HT1080 (cell line): ENCODE measurements at regions not wholly inside any gene's neighbourhood (a gene's known extent, or its start where the extent isn't known, plus 50 kb on each side); places are given as distances from the start of the nearest gene placed in this dataset.

ENCODE experiments used
- DNase-seq: peaks from one replicate; pipeline ENCODE4 v3.0.0-alpha.2; 2015; ENCODE audit warnings: low read depth

GRCh38 chr12:93174473-93174872 lies 203.3 kb upstream of the NUDT4 start:
- DNase-seq = no peak

GRCh38 chr12:93176165-93176564 lies 201.6 kb upstream of the NUDT4 start:
- DNase-seq = peak; percentile 46

DNA sequence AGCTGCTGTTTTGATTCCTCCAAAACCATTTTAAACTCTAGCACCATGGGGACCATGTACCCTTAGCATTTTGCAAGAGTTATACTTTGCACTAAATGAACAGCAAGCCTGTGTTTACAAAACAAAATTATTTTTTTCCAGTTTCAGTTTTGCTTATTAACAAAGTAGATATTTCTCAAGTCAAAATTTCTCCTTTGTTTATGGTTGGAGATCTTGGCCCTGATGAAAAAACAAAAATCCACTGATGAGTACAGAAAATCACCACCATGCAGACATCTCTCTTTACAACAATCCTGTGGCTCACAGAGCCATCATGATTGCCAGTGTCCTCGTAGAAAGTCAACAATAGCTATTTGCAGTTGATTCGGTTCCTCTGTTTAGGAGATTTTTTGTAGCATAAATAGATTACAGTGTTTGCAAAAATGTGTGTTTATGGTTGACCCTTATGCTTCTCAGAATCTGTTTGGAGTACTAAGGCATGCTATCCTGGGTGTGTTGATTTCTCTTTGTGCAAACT lies 201.1 kb upstream of the NUDT4 start:
- no peak for DNase-seq

- no peak for DNase-seq
Observed at GRCh38 chr12:93177208-93178153, 200.2 kb upstream of the NUDT4 start.

DNA sequence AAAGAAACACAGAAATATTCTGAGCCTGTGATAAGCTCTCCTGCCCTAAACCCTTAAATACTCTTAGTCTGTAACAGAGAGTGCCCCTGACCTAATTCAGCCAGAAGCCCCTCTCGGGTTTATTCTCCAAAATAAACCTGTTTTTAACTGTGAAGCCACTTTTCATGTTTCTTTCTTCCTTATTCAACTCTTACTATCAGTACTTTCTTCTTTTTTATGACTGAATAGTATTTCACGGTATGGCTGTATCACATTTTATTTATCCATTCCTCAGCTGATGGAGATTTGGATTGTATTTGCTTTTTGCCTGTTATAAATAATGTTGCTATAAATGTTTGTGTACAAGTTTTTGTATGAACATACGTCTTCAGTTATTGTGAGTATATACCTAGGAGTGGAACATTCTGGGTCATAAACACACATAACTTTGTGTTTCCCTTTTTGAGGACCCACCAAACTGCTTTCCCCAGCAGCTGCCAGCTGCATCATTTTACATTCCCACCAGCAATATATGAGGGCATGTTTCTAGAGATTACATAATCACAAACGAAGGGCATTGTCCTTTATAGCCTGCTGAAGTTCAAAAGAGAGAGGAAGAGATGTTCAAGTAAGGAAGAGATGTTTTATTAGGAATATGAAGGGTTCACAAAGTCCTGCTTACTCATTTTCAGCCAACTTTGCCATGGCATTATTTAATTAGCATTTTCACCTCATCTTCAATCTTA lies 199.4 kb upstream of the NUDT4 start:
- DNase-seq = no peak

GRCh38 chr12:93179792-93180191 lies 197.9 kb upstream of the NUDT4 start:
- DNase-seq = no peak

DNA sequence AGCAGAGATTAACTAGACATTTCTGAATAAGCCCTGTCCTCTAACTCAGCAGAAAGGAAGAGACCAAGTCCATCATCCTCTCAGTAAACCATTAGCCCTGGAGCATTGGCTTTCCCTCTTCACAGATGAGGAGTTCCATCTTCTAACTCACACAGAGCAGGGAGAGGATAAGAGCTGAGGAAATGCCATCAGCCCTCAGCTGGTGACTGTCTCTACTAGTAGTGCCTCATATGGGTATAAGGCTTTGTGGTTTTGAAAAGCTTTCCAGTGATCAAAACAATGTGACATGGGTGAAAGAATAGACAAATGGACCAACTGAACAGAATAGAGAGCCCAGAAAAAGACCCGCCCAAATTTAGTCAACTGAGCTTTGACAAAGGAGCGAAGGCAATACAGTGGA lies 197.2 kb upstream of the NUDT4 start:
- DNase-seq = no peak

GRCh38 chr12:93181409-93181965 lies 196.2 kb upstream of the NUDT4 start:
- no peak for DNase-seq

GRCh38 chr12:93183940-93184671 lies 193.6 kb upstream of the NUDT4 start:
- no peak for DNase-seq

- no peak for DNase-seq
Observed at GRCh38 chr12:93184672-93185368, 192.9 kb upstream of the NUDT4 start.

DNA sequence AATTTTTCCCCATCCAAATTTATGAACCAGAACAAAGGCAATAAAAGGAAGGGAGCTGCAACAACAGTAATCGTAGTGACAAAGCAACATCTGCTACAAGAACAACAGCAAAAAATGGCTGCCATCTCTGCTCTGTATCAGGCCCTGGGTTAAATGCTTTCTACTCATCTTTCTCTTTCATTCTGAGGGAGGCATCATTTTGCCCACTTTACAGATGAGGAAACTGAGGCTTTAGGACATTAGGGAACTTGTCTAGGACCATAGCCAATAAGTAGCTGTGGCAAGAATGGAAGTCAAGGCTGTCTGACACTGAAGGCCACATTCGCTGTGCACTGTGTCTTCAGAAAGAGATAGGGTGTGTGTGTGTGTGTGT lies 192.4 kb upstream of the NUDT4 start:
- no peak for DNase-seq

- DNase-seq = no peak
Observed at GRCh38 chr12:93186131-93186530, 191.6 kb upstream of the NUDT4 start.

DNA sequence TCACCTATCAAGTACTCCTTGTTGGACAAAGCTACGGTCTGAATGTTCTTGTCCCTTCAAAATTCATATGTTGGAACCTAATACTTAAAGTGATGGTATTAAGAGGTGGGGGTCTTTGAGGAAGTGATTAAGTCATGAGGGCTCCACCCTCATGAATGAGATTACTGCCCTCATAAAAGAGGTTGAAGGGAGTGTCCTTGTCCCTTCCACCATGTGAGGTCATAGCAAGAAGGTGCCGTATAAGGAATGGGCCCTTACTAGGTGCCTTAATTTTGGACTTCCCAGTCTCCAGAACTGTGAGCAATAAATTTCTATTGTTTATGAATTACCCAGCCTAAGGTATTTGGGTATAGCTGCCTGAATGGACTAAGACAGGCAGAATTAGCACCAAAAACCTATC lies 191.1 kb upstream of the NUDT4 start:
- DNase-seq = no peak

GRCh38 chr12:93191423-93191822 lies 186.3 kb upstream of the NUDT4 start:
- DNase-seq = no peak

DNA sequence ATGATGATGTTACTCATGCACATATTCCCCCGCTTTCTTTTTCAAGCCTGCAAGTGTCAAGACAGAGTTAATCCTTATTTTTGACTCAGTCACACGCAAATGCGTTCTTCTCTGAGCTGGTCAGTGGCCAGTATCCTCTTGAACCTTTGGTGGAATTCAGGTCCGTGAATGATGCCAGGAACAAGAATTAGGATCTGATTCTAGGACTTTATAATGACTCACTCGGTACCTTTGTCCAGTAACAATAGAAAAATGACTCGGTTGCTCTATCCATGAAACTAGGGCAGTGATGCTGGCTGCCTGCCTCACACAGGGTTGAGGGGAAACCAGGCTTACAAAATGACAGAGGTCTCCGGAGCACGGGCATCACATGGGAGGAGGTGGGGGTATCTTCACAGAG lies 185.8 kb upstream of the NUDT4 start:
- no peak for DNase-seq

- DNase-seq = no peak
Observed at GRCh38 chr12:93192878-93193277, 184.8 kb upstream of the NUDT4 start.

DNA sequence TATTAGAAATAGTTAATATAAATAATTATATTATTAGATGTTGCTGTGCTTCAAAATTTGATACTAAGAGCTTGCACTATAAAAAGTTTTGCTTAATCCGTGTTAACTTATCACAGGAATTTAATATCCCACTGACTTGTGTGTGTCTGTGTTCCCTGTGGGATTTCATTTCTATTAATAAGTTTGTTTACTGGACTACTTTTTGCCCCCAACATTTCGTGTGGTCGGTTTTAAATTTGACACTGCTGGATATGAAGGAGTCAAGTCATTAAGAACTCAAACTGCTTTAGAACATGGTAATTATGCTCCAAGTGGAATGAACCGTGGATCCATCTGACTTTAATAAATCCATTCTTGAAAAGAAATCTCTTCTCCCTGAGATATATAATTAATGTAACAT lies 182.2 kb upstream of the NUDT4 start:
- no peak for DNase-seq

GRCh38 chr12:93197067-93197593 lies 180.6 kb upstream of the NUDT4 start:
- no peak for DNase-seq

- peak; percentile 50 for DNase-seq
Observed at GRCh38 chr12:93198086-93198485, 179.6 kb upstream of the NUDT4 start.

DNA sequence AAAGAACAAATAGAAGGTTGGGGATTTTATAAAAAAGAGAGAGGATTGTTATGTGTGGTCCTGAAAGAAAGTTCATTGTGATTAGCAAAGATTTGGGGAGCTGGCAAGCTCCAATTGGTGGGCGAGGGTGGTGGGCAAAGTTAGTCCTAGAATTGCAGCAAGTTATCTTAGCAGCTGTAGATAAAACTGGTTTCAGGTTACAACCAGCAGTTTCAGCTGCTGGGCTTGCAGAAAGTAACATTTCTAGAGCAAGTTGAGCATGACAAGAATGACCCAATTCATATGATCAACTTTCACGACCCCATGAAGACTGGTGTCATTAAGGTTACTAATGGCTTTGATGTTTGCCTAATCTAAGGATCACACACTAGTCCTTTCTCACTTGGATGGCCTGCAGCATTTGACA lies 177.9 kb upstream of the NUDT4 start:
- DNase-seq = no peak
